ENCODE measurements at regions not wholly inside any gene's neighbourhood (a gene's known extent, or its start where the extent isn't known, plus 50 kb on each side); places are given as distances from the start of the nearest gene placed in this dataset.

DNA sequence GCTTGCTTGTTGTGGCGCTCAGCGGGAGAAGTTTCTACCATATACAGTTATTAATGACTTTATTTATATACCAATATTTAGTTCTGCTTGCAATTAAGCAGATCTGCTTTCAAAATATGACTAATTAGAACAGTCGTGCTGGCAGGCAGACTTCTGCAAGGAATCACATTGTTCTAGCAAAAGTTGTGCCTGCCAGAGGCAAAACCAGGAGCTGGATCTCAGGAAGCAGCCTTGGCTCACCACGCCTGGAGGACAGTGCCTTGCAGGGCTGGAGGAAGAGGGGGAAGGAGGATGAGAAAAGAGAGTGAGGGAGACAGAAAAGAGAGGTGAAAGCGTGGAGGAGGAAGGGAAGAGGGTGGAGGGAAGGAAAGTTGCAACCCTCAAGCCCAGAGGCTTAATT lies 160.3 kb downstream of the NUP210 start:
- no TSS peak for BruUV-seq (replicated peaks)
- intact Hi-C loops (cut with micrococcal nuclease) = no loop called here
- Histone ChIP-seq H3K4me3 (no peak overlapping the region), H3K9me1 (ENCODE audit: control insufficient read depth, insufficient read depth, low read length) (no peaks in the 10 kb centered on the region), H3K4me1 (replicated peaks in 1 of 2; ENCODE audit: control insufficient read depth in 2 of 2, insufficient read depth in 2 of 2, low read length in 2 of 2) (peaks cover 10 to 15% of the 10 kb centered on the region in 2 experiments; a peak in 4 of 5 replicates), H3K27me3 (ENCODE audit: control insufficient read depth in 2 of 2, insufficient read depth in 2 of 2, low read length in 2 of 2) (peaks cover 34 to 82% of the 10 kb centered on the region in 2 experiments), H3K9me3 (replicated peaks; ENCODE audit: control insufficient read depth, insufficient read depth, low read depth, low read length) (no peaks in the 10 kb centered on the region), H3K36me3 (ENCODE audit: control insufficient read depth, insufficient read depth, low read length) (no peaks in the 10 kb centered on the region), H2AFZ (ENCODE audit: low read depth, low read length) (no peak overlapping the region), H3K9ac (ENCODE audit: insufficient read depth in 1 of 2, low read depth in 2 of 2, low read length in 2 of 2) (no peak overlapping the region), H3K79me2 (ENCODE audit: control insufficient read depth, insufficient read depth, low read length) (no peaks in the 10 kb centered on the region), H3K4me2 (ENCODE audit: insufficient read depth, low read length) (no peak overlapping the region), H3K27ac (ENCODE audit: extremely low read depth, low read depth, low read length) (no peak overlapping the region), H4K20me1 (replicated peaks; ENCODE audit: control insufficient read depth, insufficient read depth, low read length) (peaks cover 15% of the 10 kb centered on the region)
- DNase-seq (ENCODE audit: extremely low read depth in 1 of 4, low spot score in 3 of 4) (no peak), FAIRE-seq (no peak), ATAC-seq (no peak)
- 5% methylated on average over 5 of the region's 5 CpGs for WGBS (ENCODE audit: insufficient coverage, low coverage, missing lambda C conversion rate)
- CTCF ChIA-PET (ENCODE audit: low intra/inter-chr PET ratio) = no interaction called here
- POLR2A ChIA-PET = interaction anchor here (0.6 to 2.7 kb wide), 2 partner anchors 8 to 10 kb away, joined by 3 to 10 read pairs; no protein-coding TSS in a partner anchor
- in situ Hi-C loops (cut with MboI) = no loop called here
- TF ChIP-seq BMI1 (IDR thresholded peaks at IDR 0.05; ENCODE audit: low read length) (no peak), EP400 (IDR thresholded peaks at IDR 0.05) (no peak), ZNF253 (CRISPR knock-in tag; conservative IDR thresholded peaks at IDR 0.05) (no peak), PYGO2 (tag; IDR thresholded peaks at IDR 0.05) (no peak), ZNF197 (CRISPR knock-in tag; IDR thresholded peaks at IDR 0.05; ENCODE audit: low read depth) (no peak), CBX5 (IDR thresholded peaks at IDR 0.05; ENCODE audit: borderline replicate concordance, low read depth) (no peak), PRMT5 (CRISPR knock-in tag; IDR thresholded peaks at IDR 0.05) (no peak), PTBP1 (IDR thresholded peaks at IDR 0.05; ENCODE audit: low read depth, low read length) (no peak)
- TF ChIP-seq, protein P1, sequence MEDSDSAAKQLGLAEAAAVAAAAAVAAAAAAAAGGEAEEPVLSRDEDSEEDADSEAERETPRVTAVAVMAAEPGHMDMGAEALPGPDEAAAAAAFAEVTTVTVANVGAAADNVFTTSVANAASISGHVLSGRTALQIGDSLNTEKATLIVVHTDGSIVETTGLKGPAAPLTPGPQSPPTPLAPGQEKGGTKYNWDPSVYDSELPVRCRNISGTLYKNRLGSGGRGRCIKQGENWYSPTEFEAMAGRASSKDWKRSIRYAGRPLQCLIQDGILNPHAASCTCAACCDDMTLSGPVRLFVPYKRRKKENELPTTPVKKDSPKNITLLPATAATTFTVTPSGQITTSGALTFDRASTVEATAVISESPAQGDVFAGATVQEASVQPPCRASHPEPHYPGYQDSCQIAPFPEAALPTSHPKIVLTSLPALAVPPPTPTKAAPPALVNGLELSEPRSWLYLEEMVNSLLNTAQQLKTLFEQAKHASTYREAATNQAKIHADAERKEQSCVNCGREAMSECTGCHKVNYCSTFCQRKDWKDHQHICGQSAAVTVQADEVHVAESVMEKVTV (CRISPR knock-in tag; IDR thresholded peaks at IDR 0.05) = no peak
- TF ChIP-seq, protein P2, sequence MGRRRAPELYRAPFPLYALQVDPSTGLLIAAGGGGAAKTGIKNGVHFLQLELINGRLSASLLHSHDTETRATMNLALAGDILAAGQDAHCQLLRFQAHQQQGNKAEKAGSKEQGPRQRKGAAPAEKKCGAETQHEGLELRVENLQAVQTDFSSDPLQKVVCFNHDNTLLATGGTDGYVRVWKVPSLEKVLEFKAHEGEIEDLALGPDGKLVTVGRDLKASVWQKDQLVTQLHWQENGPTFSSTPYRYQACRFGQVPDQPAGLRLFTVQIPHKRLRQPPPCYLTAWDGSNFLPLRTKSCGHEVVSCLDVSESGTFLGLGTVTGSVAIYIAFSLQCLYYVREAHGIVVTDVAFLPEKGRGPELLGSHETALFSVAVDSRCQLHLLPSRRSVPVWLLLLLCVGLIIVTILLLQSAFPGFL (CRISPR knock-in tag; IDR thresholded peaks at IDR 0.05) = no peak
- TF ChIP-seq, protein P3, sequence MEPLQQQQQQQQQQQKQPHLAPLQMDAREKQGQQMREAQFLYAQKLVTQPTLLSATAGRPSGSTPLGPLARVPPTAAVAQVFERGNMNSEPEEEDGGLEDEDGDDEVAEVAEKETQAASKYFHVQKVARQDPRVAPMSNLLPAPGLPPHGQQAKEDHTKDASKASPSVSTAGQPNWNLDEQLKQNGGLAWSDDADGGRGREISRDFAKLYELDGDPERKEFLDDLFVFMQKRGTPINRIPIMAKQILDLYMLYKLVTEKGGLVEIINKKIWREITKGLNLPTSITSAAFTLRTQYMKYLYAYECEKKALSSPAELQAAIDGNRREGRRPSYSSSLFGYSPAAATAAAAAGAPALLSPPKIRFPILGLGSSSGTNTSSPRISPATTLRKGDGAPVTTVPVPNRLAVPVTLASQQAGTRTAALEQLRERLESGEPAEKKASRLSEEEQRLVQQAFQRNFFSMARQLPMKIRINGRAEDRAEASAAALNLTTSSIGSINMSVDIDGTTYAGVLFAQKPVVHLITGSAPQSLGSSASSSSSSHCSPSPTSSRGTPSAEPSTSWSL (CRISPR knock-in tag; IDR thresholded peaks at IDR 0.05; ENCODE audit: borderline replicate concordance) = no peak
- TF ChIP-seq, protein P4, sequence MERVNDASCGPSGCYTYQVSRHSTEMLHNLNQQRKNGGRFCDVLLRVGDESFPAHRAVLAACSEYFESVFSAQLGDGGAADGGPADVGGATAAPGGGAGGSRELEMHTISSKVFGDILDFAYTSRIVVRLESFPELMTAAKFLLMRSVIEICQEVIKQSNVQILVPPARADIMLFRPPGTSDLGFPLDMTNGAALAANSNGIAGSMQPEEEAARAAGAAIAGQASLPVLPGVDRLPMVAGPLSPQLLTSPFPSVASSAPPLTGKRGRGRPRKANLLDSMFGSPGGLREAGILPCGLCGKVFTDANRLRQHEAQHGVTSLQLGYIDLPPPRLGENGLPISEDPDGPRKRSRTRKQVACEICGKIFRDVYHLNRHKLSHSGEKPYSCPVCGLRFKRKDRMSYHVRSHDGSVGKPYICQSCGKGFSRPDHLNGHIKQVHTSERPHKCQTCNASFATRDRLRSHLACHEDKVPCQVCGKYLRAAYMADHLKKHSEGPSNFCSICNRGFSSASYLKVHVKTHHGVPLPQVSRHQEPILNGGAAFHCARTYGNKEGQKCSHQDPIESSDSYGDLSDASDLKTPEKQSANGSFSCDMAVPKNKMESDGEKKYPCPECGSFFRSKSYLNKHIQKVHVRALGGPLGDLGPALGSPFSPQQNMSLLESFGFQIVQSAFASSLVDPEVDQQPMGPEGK (CRISPR knock-in tag; IDR thresholded peaks at IDR 0.05; ENCODE audit: borderline replicate concordance) = no peak

Data from K562 (cell line).